ENCODE measurements at regions not wholly inside any gene's neighbourhood (a gene's known extent, or its start where the extent isn't known, plus 50 kb on each side); places are given as distances from the start of the nearest gene placed in this dataset.
"Not testable (repeated sequence)": the region's sequence is repeated elsewhere in the genome, so short reads cannot be mapped to it uniquely, and the experiment has no call there.

DNA sequence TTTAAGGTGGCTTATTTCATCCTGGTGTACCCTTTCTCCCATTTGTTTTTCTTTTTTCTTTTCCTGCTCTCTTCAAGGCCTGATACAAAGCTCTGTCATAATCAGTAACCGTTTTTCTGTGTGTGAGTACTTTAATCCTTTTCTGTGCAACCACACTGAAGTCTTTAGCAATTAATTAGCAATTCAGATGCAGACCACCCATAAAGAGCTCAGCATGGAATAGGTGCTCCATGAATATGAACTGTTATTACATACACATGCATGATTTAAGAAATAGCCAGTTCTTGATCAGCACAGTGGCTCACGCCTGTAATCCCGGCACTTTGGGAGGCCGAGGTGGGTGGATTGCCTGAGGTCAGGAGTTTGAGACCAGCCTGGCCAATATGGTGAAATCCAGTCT, 1386.6 kb downstream of the AACS start:
- no peaks in the 10 kb centered on the region for H3K27me3 ChIP-seq (ENCODE audit: insufficient read depth, low read length)
- no peak overlapping the region for H2AFZ ChIP-seq (ENCODE audit: low read depth, low read length)
- no peak overlapping the region for H3K4me3 ChIP-seq (ENCODE audit: low read length)
- H3K9me3 ChIP-seq (ENCODE audit: low read length): no peaks in the 10 kb centered on the region
- H3K4me1 ChIP-seq (ENCODE audit: insufficient read depth, low read length): no peaks in the 10 kb centered on the region
- no peaks in the 10 kb centered on the region for H3K36me3 ChIP-seq (ENCODE audit: insufficient read depth, low read length)

- not testable (repeated sequence) for H3K27me3 ChIP-seq (ENCODE audit: insufficient read depth, low read length); H3K36me3 ChIP-seq (ENCODE audit: insufficient read depth, low read length); H2AFZ ChIP-seq (ENCODE audit: low read depth, low read length); H3K4me1 ChIP-seq (ENCODE audit: insufficient read depth, low read length); H3K4me3 ChIP-seq (ENCODE audit: low read length); H3K9me3 ChIP-seq (ENCODE audit: low read length)
Observed at GRCh38 chr12:126452686-126453085, 1387.5 kb downstream of the AACS start.

DNA sequence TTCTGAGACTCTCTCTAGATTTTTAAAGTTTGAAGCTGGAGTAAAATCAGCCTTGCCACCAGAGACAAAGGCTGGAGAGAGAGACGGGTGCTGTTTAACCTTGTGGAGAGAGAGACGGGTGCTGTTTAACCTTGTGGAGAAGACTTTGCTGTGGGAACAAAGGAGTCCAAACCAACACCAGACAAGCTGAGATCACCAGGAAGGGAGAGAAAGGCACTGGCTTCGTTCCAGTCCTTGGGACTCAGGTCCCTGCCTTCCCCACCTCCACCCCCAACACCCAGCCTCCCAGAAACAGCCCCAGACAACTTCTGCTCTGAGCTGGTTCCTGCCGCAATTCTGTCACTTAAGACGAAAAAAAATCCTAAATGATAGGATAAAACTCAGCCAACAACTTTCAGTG, 1389.3 kb downstream of the AACS start:
- Histone ChIP-seq H2AFZ (ENCODE audit: low read depth, low read length) (no peak overlapping the region), H3K27me3 (ENCODE audit: insufficient read depth, low read length) (peaks cover 2% of the 10 kb centered on the region), H3K4me1 (ENCODE audit: insufficient read depth, low read length) (no peaks in the 10 kb centered on the region), H3K36me3 (ENCODE audit: insufficient read depth, low read length) (no peaks in the 10 kb centered on the region), H3K9me3 (ENCODE audit: low read length) (no peaks in the 10 kb centered on the region), H3K4me3 (ENCODE audit: low read length) (no peak overlapping the region)

- Histone ChIP-seq H3K27me3 (ENCODE audit: insufficient read depth, low read length) (peaks cover 2% of the 10 kb centered on the region), H3K4me1 (ENCODE audit: insufficient read depth, low read length) (no peaks in the 10 kb centered on the region), H3K36me3 (ENCODE audit: insufficient read depth, low read length) (no peaks in the 10 kb centered on the region), H3K9me3 (ENCODE audit: low read length) (no peaks in the 10 kb centered on the region), H3K4me3 (ENCODE audit: low read length) (no peak overlapping the region), H2AFZ (ENCODE audit: low read depth, low read length) (no peak overlapping the region)
Observed at GRCh38 chr12:126457776-126458175, 1392.5 kb downstream of the AACS start.

DNA sequence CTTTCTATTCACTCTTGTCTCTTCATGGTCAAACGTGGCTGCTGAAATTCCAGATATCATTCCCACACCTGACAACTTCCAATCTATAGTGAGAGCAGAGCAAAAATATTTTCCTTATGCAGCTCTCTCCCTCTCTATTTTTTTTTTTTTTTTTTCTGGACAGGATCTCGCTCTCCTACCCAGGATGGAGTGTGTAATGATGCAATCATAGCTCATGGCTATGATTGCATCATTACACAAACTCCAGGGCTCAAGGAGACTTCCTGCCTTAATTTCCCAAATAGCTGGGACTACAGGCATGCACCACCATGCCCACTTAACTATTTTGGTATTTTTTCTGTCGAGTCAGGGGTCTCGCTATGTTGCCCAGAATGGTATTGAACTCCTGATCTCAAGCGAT, 1398.9 kb downstream of the AACS start:
- Histone ChIP-seq H2AFZ (ENCODE audit: low read depth, low read length) (no peak overlapping the region), H3K4me1 (ENCODE audit: insufficient read depth, low read length) (no peaks in the 10 kb centered on the region), H3K4me3 (ENCODE audit: low read length) (no peak overlapping the region), H3K27me3 (ENCODE audit: insufficient read depth, low read length) (no peaks in the 10 kb centered on the region), H3K9me3 (ENCODE audit: low read length) (no peaks in the 10 kb centered on the region), H3K36me3 (ENCODE audit: insufficient read depth, low read length) (no peaks in the 10 kb centered on the region)

- no peaks in the 10 kb centered on the region for H3K36me3 ChIP-seq (ENCODE audit: insufficient read depth, low read length)
- no peaks in the 10 kb centered on the region for H3K9me3 ChIP-seq (ENCODE audit: low read length)
- no peak overlapping the region for H3K4me3 ChIP-seq (ENCODE audit: low read length)
- H2AFZ ChIP-seq (ENCODE audit: low read depth, low read length): no peak overlapping the region
- no peaks in the 10 kb centered on the region for H3K27me3 ChIP-seq (ENCODE audit: insufficient read depth, low read length)
- H3K4me1 ChIP-seq (ENCODE audit: insufficient read depth, low read length): no peaks in the 10 kb centered on the region
Observed at GRCh38 chr12:126469211-126469610, 1404.0 kb downstream of the AACS start.

GRCh38 chr12:126474703-126475102, 1409.5 kb downstream of the AACS start:
- no peaks in the 10 kb centered on the region for H3K27me3 ChIP-seq (ENCODE audit: insufficient read depth, low read length)
- H3K36me3 ChIP-seq (ENCODE audit: insufficient read depth, low read length): no peaks in the 10 kb centered on the region
- H2AFZ ChIP-seq (ENCODE audit: low read depth, low read length): no peak overlapping the region
- no peaks in the 10 kb centered on the region for H3K4me1 ChIP-seq (ENCODE audit: insufficient read depth, low read length)
- no peaks in the 10 kb centered on the region for H3K9me3 ChIP-seq (ENCODE audit: low read length)
- no peak overlapping the region for H3K4me3 ChIP-seq (ENCODE audit: low read length)

DNA sequence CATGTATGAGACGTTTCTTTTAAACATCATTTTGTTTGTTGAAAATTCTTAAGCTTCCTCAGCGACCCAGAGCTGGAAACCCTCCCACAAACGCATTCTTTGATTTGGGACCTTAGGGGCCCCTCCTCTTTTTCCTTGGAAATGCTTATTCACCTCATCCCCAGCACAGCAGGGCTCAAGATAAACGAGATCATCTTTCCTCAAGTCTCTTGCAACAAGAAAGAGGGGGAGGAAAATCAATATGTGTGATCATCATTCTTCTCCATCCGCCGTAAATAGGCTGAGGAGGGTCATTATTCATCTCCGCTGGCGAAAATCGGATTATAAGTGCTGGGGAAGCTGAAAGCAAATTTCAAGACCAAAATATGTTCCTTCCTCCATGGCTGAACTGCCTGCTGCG, 1415.2 kb downstream of the AACS start:
- Histone ChIP-seq H3K4me3 (ENCODE audit: low read length) (no peak overlapping the region), H3K36me3 (ENCODE audit: insufficient read depth, low read length) (no peaks in the 10 kb centered on the region), H3K27me3 (ENCODE audit: insufficient read depth, low read length) (no peaks in the 10 kb centered on the region), H2AFZ (ENCODE audit: low read depth, low read length) (no peak overlapping the region), H3K9me3 (ENCODE audit: low read length) (no peaks in the 10 kb centered on the region), H3K4me1 (ENCODE audit: insufficient read depth, low read length) (no peaks in the 10 kb centered on the region)

DNA sequence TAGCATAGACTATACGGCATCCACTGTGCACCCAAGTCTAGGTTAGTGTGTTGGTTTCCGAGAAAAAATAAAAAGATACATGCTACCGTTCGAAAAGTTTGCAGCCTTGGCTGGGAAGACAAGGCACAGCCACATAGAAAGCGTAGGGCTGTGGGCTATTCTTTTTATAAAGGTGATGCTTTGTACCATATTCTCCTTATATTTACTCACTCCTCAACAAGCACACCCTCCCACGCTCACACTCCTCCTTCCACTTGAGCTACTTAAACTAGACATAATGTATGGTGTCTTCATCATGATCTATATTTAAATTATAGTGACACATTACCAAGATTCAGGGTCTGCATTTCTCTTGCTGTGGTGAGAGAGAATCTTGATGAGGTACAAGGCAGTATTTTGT, 1416.5 kb downstream of the AACS start:
- no peaks in the 10 kb centered on the region for H3K4me1 ChIP-seq (ENCODE audit: insufficient read depth, low read length)
- H2AFZ ChIP-seq (ENCODE audit: low read depth, low read length): no peak overlapping the region
- no peak overlapping the region for H3K4me3 ChIP-seq (ENCODE audit: low read length)
- H3K36me3 ChIP-seq (ENCODE audit: insufficient read depth, low read length): no peaks in the 10 kb centered on the region
- no peaks in the 10 kb centered on the region for H3K27me3 ChIP-seq (ENCODE audit: insufficient read depth, low read length)
- no peaks in the 10 kb centered on the region for H3K9me3 ChIP-seq (ENCODE audit: low read length)

GRCh38 chr12:126482238-126482889, 1417.1 kb downstream of the AACS start:
- H3K9me3 ChIP-seq (ENCODE audit: low read length): no peaks in the 10 kb centered on the region
- H3K4me1 ChIP-seq (ENCODE audit: insufficient read depth, low read length): no peaks in the 10 kb centered on the region
- H3K36me3 ChIP-seq (ENCODE audit: insufficient read depth, low read length): no peaks in the 10 kb centered on the region
- H3K4me3 ChIP-seq (ENCODE audit: low read length): no peak overlapping the region
- no peak overlapping the region for H2AFZ ChIP-seq (ENCODE audit: low read depth, low read length)
- H3K27me3 ChIP-seq (ENCODE audit: insufficient read depth, low read length): no peaks in the 10 kb centered on the region

GRCh38 chr12:126483145-126484068, 1418.2 kb downstream of the AACS start:
- Histone ChIP-seq H3K4me1 (ENCODE audit: insufficient read depth, low read length) (no peaks in the 10 kb centered on the region), H3K27me3 (ENCODE audit: insufficient read depth, low read length) (no peaks in the 10 kb centered on the region), H2AFZ (ENCODE audit: low read depth, low read length) (no peak overlapping the region), H3K9me3 (ENCODE audit: low read length) (no peaks in the 10 kb centered on the region), H3K4me3 (ENCODE audit: low read length) (no peak overlapping the region), H3K36me3 (ENCODE audit: insufficient read depth, low read length) (no peaks in the 10 kb centered on the region)

DNA sequence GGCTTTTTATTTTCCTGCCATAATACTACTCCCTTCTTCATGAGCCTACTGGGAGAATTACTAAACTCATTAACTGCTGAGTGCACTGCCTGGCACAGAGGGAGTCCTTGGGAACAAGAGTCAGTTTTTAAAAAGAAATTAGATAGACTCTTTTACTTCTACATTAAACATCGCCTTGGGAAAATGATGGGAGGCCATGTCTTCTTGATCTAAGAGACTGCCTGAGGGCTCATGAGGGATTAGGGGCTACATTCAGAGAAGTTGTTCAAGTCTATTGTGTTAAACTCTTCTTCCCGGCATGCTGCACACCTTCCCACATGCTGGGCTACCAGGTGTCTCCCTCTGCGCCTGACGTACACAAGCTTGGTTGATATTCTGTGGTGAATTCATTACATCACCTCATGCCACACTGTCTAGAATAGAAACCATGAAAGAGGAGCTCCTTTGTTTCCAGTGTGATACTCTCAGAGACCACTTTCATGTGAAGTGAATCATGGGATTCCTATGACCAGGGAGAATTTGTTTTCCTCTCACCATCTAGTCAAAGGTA, 1422.3 kb downstream of the AACS start:
- H3K4me1 ChIP-seq (ENCODE audit: insufficient read depth, low read length): no peaks in the 10 kb centered on the region
- no peaks in the 10 kb centered on the region for H3K27me3 ChIP-seq (ENCODE audit: insufficient read depth, low read length)
- H3K36me3 ChIP-seq (ENCODE audit: insufficient read depth, low read length): no peaks in the 10 kb centered on the region
- H2AFZ ChIP-seq (ENCODE audit: low read depth, low read length): no peak overlapping the region
- H3K9me3 ChIP-seq (ENCODE audit: low read length): no peaks in the 10 kb centered on the region
- H3K4me3 ChIP-seq (ENCODE audit: low read length): no peak overlapping the region

GRCh38 chr12:126488806-126489205, 1423.6 kb downstream of the AACS start:
- Histone ChIP-seq H2AFZ (ENCODE audit: low read depth, low read length) (no peak overlapping the region), H3K4me1 (ENCODE audit: insufficient read depth, low read length) (no peaks in the 10 kb centered on the region), H3K36me3 (ENCODE audit: insufficient read depth, low read length) (no peaks in the 10 kb centered on the region), H3K4me3 (ENCODE audit: low read length) (no peak overlapping the region), H3K27me3 (ENCODE audit: insufficient read depth, low read length) (no peaks in the 10 kb centered on the region), H3K9me3 (ENCODE audit: low read length) (no peaks in the 10 kb centered on the region)
